K562 (cell line): ENCODE measurements at regions not wholly inside any gene's neighbourhood (a gene's known extent, or its start where the extent isn't known, plus 50 kb on each side); places are given as distances from the start of the nearest gene placed in this dataset.

Experiments
- ATAC-seq: fragments of 200-7000 bp; cut with Tn5 transposase; 3 replicates; pipeline ENCODE4 v1.9.1; 2020; ENCODE audit warnings: moderate library complexity
- BruUV-seq: library from RNA; stranded (reverse); fragments of 400-500 nt; replicated peaks from 2 replicates; lab custom pipeline; 2021; lab: Mats Ljungman, UMichigan
- CTCF ChIA-PET: fragments of 300-600 bp; formaldehyde crosslinking; extraction: SDS; loops from one replicate; lab custom pipeline; 2021; ENCODE audit warnings: low intra/inter-chr PET ratio; lab: Yijun Ruan, JAX
- POLR2A ChIA-PET: fragments of 300-600, 350-650 bp; sonication (Branson Sonifier 250); formaldehyde crosslinking; extraction: SDS; loops from one replicate; lab custom pipeline; 2021; ENCODE audit warnings: antibody characterized with exemption, inconsistent platforms; lab: Yijun Ruan, JAX
- DNase-seq, 4 experiments: peaks; one replicate each; pipeline versions ENCODE4 v3.0.0 to v3.0.0-alpha.2; 2011 to 2018; ENCODE audit warnings: low spot score in 3 of 4, mixed read lengths in 3 of 4; ENCODE audit errors: extremely low read depth in 1 of 4
- FAIRE-seq: peaks from 2 replicates; lab custom pipeline; 2011; peaks lifted over from hg19 to GRCh38; lab: Jason Lieb, UNC
- H2AFZ ChIP-seq: 2 replicates; pipeline ENCODE4 v1.6.0; 2011; ENCODE audit warnings: low read depth, low read length, control low read depth, inconsistent platforms
- H3K27ac ChIP-seq: fragments of 200-600 bp; 3 replicates; pipeline ENCODE4 v1.8.0; 2011; ENCODE audit warnings: low read depth, mild to moderate bottlenecking, control low read depth, inconsistent platforms, low read length, moderate library complexity, mixed read lengths; ENCODE audit errors: extremely low read depth
- H3K27me3 ChIP-seq, 2 experiments: fragments of 300-600 bp in 1 of 2; 2 replicates in 1 of 2; 3 replicates in 1 of 2; pipeline versions ENCODE4 v1.6.0 to v1.8.0; 2011; ENCODE audit warnings: inconsistent platforms in 2 of 2, low read length in 2 of 2, mild to moderate bottlenecking in 1 of 2, mixed read lengths in 1 of 2, moderate library complexity in 1 of 2; ENCODE audit not compliant: control insufficient read depth in 2 of 2, insufficient read depth in 2 of 2
- H3K36me3 ChIP-seq: fragments of 300-600 bp; 3 replicates; pipeline ENCODE4 v1.8.0; 2011; ENCODE audit warnings: mild to moderate bottlenecking, low read length, inconsistent platforms; ENCODE audit not compliant: control insufficient read depth, insufficient read depth
- H3K4me1 ChIP-seq, 2 experiments: fragments of 200-600 bp in 1 of 2; replicated peaks in 1 of 2; 2 replicates in 1 of 2; 3 replicates in 1 of 2; pipeline versions ENCODE4 v1.5.1 to v1.8.0; 2011; ENCODE audit warnings: inconsistent platforms in 2 of 2, low read length in 2 of 2, mild to moderate bottlenecking in 1 of 2, mixed read lengths in 1 of 2, moderate library complexity in 1 of 2; ENCODE audit not compliant: control insufficient read depth in 2 of 2, insufficient read depth in 2 of 2
- H3K4me2 ChIP-seq: 2 replicates; pipeline ENCODE4 v1.6.1; 2011; ENCODE audit warnings: low read length, control low read depth, inconsistent platforms, mixed read lengths; ENCODE audit not compliant: insufficient read depth
- H3K4me3 ChIP-seq: fragments of 200-600 bp; sonication (generic), shearing (Covaris generic); 2 replicates; pipeline ENCODE4 v1.5.1; 2016; ENCODE audit warnings: control low read depth, inconsistent platforms
- H3K79me2 ChIP-seq: fragments of 200-600 bp; 3 replicates; pipeline ENCODE4 v1.8.0; 2011; ENCODE audit warnings: low read length, inconsistent platforms; ENCODE audit not compliant: control insufficient read depth, insufficient read depth
- H3K9ac ChIP-seq, 2 experiments: 2 replicates each; pipeline versions ENCODE4 v1.6.0 to v1.6.1; 2011; ENCODE audit warnings: low read depth in 2 of 2, low read length in 2 of 2, control low read depth in 1 of 2, inconsistent platforms in 1 of 2, mild to moderate bottlenecking in 1 of 2, mixed read lengths in 1 of 2; ENCODE audit not compliant: insufficient read depth in 1 of 2
- H3K9me1 ChIP-seq: one replicate; pipeline ENCODE4 v1.6.0; 2011; ENCODE audit warnings: inconsistent platforms, mild to moderate bottlenecking, low read length, moderate library complexity; ENCODE audit not compliant: control insufficient read depth, insufficient read depth
- H3K9me3 ChIP-seq: replicated peaks from 2 replicates; pipeline ENCODE4 v1.5.1; 2011; ENCODE audit warnings: low read depth, low read length, inconsistent platforms; ENCODE audit not compliant: control insufficient read depth, insufficient read depth
- H4K20me1 ChIP-seq: replicated peaks from 2 replicates; pipeline ENCODE4 v1.6.1; 2011; ENCODE audit warnings: low read length, inconsistent platforms, mixed read lengths; ENCODE audit not compliant: control insufficient read depth, insufficient read depth
- CREBBP ChIP-seq: IDR thresholded peaks from one replicate; pipeline ENCODE4 v1.6.1; 2012; ENCODE audit warnings: low read depth, mild to moderate bottlenecking, control low read depth, inconsistent platforms, low read length
- EHMT2 ChIP-seq: fragments of 450-650 bp; IDR thresholded peaks from 2 replicates; pipeline ENCODE4 v1.6.1; 2018; ENCODE audit warnings: antibody characterized with exemption
- RCOR1 ChIP-seq, 2 experiments: IDR thresholded peaks; 2 replicates each; pipeline ENCODE4 v1.6.1; 2012; ENCODE audit warnings: low read depth in 2 of 2, low read length in 2 of 2, borderline replicate concordance in 1 of 2, improper control_type of control experiment in 1 of 2
- TEAD4 ChIP-seq, 2 experiments: sonication (generic) in 1 of 2; formaldehyde crosslinking in 1 of 2; IDR thresholded peaks; 2 replicates each; pipeline versions ENCODE4 v1.6.1 to v1.8.0; 2012 to 2022; ENCODE audit warnings: borderline replicate concordance in 1 of 2, inconsistent platforms in 1 of 2, low read length in 1 of 2, mild to moderate bottlenecking in 1 of 2, missing genetic modification reagents in 1 of 2
- ZNF124 ChIP-seq: sonication (generic); formaldehyde crosslinking; IDR thresholded peaks from 2 replicates; pipeline ENCODE4 v1.8.1; 2022; ENCODE audit warnings: missing genetic modification reagents
- WGBS: fragments of 100-300 bp; shearing (Covaris generic); methylation state at CpG from one replicate; pipeline ENCODE4 v1.1.6; 2016; ENCODE audit warnings: low coverage, mixed read lengths; ENCODE audit not compliant: insufficient coverage; ENCODE audit errors: missing lambda C conversion rate; 5-methylcytosine and 5-hydroxymethylcytosine counted together
- in situ Hi-C: fragments of 300-500 bp; cut with MboI; formaldehyde crosslinking; loops from 4 replicates; pipeline ENCODE4 v1.15.0; 2018; ENCODE audit warnings: inconsistent platforms, mixed read lengths
- intact Hi-C: fragments of 100-400 bp; cut with micrococcal nuclease; formaldehyde crosslinking; loops from 2 replicates; pipeline ENCODE4 v1.14.2; 2022
- TF ChIP-seq, protein P1 (sequence below): IDR thresholded peaks from 2 replicates; pipeline ENCODE4 v1.6.1; 2012; ENCODE audit warnings: low read depth, low read length, improper control_type of control experiment, borderline replicate concordance
- TF ChIP-seq, protein P2 (sequence below): fragments of 250-450 bp; sonication (Bioruptor Pico); IDR thresholded peaks from 2 replicates; pipeline ENCODE4 v1.5.0; 2021; ENCODE audit warnings: mild to moderate bottlenecking, borderline replicate concordance
- TF ChIP-seq, protein P3 (sequence below): fragments of 250-450 bp; sonication (Bioruptor Pico); IDR thresholded peaks from 2 replicates; pipeline ENCODE4 v1.8.0; 2021; ENCODE audit warnings: borderline replicate concordance, mild to moderate bottlenecking, moderate library complexity; ENCODE audit not compliant: poor library complexity, severe bottlenecking
- TF ChIP-seq, protein P4 (sequence below): fragments of 450-650 bp; IDR thresholded peaks from 2 replicates; pipeline ENCODE4 v1.6.1; 2018; ENCODE audit not compliant: partially characterized antibody
- TF ChIP-seq, protein P5 (sequence below): fragments of 250-450 bp; sonication (Bioruptor Pico); IDR thresholded peaks from 2 replicates; pipeline ENCODE4 v1.8.0; 2021; ENCODE audit warnings: moderate library complexity, mild to moderate bottlenecking, inconsistent platforms

DNA sequence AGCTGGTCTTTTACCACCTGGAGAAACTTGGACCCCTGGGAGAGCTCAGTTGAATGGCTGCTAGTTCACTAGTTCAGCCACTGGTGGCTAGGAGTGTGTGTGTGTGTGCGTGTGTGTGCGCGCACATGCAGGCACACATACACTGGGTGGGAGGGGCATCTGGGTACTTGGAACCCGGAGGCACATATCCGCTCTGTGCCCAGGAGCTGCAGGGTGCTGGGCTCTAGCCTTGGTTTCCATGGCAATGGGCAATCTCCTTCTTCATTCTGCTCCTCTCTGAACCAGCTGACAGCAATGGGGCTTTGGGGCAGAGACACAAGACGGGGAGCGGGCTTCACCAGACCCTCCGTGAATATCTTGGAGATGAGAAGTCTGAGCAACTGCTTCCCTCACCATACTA is 87.1 kb upstream of the DISP3 start:
- ChIA-PET CTCF (no interaction called here), POLR2A (interaction anchor here (0.6 kb wide), 1 partner anchor 258 kb away, joined by 3 read pairs; no protein-coding TSS in a partner anchor)
- FAIRE-seq (no peak), DNase-seq (no peak), ATAC-seq (no peak)
- Histone ChIP-seq H3K9me3 (no peaks in the 10 kb centered on the region), H4K20me1 (peaks cover 13% of the 10 kb centered on the region), H3K79me2 (no peaks in the 10 kb centered on the region), H3K4me2 (no peak overlapping the region), H2AFZ (no peak overlapping the region), H3K27me3 (peaks cover 33 to 70% of the 10 kb centered on the region in 2 experiments), H3K4me3 (no peak overlapping the region), H3K9ac (no peak overlapping the region), H3K36me3 (no peaks in the 10 kb centered on the region), H3K4me1 (peaks cover 8 to 10% of the 10 kb centered on the region in 2 experiments; a peak in 4 of 5 replicates), H3K9me1 (no peaks in the 10 kb centered on the region), H3K27ac (no peak overlapping the region)
- intact Hi-C loops (no loop called here), in situ Hi-C loops (no loop called here)
- BruUV-seq: no TSS peak
- 25% methylated on average over 8 of the region's 8 CpGs for WGBS
- TF ChIP-seq, protein P1, sequence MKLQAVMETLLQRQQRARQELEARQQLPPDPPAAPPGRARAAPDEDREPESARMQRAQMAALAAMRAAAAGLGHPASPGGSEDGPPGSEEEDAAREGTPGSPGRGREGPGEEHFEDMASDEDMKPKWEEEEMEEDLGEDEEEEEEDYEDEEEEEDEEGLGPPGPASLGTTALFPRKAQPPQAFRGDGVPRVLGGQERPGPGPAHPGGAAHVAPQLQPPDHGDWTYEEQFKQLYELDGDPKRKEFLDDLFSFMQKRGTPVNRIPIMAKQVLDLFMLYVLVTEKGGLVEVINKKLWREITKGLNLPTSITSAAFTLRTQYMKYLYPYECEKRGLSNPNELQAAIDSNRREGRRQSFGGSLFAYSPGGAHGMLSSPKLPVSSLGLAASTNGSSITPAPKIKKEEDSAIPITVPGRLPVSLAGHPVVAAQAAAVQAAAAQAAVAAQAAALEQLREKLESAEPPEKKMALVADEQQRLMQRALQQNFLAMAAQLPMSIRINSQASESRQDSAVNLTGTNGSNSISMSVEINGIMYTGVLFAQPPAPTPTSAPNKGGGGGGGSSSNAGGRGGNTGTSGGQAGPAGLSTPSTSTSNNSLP: no peak
- TF ChIP-seq TEAD4 (IDR thresholded peaks at IDR 0.05; ENCODE audit: low read length) (no peak), TEAD4 (CRISPR knock-in tag; IDR thresholded peaks at IDR 0.05; ENCODE audit: borderline replicate concordance) (no peak), ZNF124 (CRISPR knock-in tag) (no peak), RCOR1 (IDR thresholded peaks at IDR 0.05; ENCODE audit: borderline replicate concordance in 1 of 2, low read depth in 2 of 2, low read length in 2 of 2) (no peak), CREBBP (no peak), EHMT2 (no peak)
- TF ChIP-seq, protein P2, sequence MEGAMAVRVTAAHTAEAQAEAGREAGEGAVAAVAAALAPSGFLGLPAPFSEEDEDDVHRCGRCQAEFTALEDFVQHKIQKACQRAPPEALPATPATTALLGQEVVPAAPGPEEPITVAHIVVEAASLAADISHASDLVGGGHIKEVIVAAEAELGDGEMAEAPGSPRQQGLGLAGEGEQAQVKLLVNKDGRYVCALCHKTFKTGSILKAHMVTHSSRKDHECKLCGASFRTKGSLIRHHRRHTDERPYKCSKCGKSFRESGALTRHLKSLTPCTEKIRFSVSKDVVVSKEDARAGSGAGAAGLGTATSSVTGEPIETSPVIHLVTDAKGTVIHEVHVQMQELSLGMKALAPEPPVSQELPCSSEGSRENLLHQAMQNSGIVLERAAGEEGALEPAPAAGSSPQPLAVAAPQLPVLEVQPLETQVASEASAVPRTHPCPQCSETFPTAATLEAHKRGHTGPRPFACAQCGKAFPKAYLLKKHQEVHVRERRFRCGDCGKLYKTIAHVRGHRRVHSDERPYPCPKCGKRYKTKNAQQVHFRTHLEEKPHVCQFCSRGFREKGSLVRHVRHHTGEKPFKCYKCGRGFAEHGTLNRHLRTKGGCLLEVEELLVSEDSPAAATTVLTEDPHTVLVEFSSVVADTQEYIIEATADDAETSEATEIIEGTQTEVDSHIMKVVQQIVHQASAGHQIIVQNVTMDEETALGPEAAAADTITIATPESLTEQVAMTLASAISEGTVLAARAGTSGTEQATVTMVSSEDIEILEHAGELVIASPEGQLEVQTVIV (CRISPR knock-in tag): no peak
- TF ChIP-seq, protein P3, sequence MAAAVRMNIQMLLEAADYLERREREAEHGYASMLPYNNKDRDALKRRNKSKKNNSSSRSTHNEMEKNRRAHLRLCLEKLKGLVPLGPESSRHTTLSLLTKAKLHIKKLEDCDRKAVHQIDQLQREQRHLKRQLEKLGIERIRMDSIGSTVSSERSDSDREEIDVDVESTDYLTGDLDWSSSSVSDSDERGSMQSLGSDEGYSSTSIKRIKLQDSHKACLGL (CRISPR knock-in tag): no peak
- TF ChIP-seq, protein P4, sequence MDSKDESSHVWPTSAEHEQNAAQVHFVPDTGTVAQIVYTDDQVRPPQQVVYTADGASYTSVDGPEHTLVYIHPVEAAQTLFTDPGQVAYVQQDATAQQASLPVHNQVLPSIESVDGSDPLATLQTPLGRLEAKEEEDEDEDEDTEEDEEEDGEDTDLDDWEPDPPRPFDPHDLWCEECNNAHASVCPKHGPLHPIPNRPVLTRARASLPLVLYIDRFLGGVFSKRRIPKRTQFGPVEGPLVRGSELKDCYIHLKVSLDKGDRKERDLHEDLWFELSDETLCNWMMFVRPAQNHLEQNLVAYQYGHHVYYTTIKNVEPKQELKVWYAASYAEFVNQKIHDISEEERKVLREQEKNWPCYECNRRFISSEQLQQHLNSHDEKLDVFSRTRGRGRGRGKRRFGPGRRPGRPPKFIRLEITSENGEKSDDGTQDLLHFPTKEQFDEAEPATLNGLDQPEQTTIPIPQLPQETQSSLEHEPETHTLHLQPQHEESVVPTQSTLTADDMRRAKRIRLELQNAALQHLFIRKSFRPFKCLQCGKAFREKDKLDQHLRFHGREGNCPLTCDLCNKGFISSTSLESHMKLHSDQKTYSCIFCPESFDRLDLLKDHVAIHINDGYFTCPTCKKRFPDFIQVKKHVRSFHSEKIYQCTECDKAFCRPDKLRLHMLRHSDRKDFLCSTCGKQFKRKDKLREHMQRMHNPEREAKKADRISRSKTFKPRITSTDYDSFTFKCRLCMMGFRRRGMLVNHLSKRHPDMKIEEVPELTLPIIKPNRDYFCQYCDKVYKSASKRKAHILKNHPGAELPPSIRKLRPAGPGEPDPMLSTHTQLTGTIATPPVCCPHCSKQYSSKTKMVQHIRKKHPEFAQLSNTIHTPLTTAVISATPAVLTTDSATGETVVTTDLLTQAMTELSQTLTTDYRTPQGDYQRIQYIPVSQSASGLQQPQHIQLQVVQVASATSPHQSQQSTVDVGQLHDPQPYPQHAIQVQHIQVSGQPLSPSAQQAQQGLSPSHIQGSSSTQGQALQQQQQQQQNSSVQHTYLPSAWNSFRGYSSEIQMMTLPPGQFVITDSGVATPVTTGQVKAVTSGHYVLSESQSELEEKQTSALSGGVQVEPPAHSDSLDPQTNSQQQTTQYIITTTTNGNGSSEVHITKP: no peak
- TF ChIP-seq, protein P5, sequence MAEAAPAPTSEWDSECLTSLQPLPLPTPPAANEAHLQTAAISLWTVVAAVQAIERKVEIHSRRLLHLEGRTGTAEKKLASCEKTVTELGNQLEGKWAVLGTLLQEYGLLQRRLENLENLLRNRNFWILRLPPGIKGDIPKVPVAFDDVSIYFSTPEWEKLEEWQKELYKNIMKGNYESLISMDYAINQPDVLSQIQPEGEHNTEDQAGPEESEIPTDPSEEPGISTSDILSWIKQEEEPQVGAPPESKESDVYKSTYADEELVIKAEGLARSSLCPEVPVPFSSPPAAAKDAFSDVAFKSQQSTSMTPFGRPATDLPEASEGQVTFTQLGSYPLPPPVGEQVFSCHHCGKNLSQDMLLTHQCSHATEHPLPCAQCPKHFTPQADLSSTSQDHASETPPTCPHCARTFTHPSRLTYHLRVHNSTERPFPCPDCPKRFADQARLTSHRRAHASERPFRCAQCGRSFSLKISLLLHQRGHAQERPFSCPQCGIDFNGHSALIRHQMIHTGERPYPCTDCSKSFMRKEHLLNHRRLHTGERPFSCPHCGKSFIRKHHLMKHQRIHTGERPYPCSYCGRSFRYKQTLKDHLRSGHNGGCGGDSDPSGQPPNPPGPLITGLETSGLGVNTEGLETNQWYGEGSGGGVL (CRISPR knock-in tag): no peak
